SU-DHL-6 (cell line): ENCODE measurements at regions not wholly inside any gene's neighbourhood (a gene's known extent, or its start where the extent isn't known, plus 50 kb on each side); places are given as distances from the start of the nearest gene placed in this dataset.

Experiments used
- EZH2phosphoT487 ChIP-seq: fragments of 200-600 bp; sonication (generic), shearing (Covaris generic); conservative IDR thresholded peaks from 2 replicates; pipeline ENCODE4 v1.6.1; 2018; ENCODE audit warnings: mild to moderate bottlenecking, antibody characterized with exemption, low read length, moderate library complexity, mixed read lengths
- TF ChIP-seq, protein P1 (sequence below): fragments of 200-600 bp; sonication (generic); IDR thresholded peaks from one replicate; pipeline ENCODE4 v1.5.1; 2017; ENCODE audit warnings: antibody characterized with exemption, mild to moderate bottlenecking, low read length, moderate library complexity; ENCODE audit not compliant: insufficient read depth, poor library complexity, severe bottlenecking

DNA sequence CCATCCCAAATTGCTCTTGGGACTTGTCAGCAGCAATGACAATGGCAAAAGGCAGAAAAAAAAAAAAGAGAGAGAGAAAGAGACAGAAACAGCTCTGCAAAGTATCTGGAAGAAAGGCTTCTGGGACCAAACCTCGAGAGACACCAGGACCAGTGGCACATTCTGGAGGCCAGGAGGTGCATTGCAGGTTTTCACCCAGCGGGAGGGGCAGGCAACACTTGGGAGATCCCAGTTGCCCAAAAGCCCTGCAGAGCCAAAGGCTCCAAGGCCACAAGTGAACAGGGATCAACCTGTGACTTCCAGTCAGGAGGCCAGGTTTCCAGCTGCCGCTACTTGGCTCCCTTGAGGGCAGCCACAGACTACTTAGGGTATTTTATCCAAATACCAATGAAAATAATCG lies 110.8 kb upstream of the CDH5 start:
- TF ChIP-seq, protein P1, sequence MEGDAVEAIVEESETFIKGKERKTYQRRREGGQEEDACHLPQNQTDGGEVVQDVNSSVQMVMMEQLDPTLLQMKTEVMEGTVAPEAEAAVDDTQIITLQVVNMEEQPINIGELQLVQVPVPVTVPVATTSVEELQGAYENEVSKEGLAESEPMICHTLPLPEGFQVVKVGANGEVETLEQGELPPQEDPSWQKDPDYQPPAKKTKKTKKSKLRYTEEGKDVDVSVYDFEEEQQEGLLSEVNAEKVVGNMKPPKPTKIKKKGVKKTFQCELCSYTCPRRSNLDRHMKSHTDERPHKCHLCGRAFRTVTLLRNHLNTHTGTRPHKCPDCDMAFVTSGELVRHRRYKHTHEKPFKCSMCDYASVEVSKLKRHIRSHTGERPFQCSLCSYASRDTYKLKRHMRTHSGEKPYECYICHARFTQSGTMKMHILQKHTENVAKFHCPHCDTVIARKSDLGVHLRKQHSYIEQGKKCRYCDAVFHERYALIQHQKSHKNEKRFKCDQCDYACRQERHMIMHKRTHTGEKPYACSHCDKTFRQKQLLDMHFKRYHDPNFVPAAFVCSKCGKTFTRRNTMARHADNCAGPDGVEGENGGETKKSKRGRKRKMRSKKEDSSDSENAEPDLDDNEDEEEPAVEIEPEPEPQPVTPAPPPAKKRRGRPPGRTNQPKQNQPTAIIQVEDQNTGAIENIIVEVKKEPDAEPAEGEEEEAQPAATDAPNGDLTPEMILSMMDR: no peak
- TF ChIP-seq EZH2phosphoT487: no peak
